ENCODE measurements at regions not wholly inside any gene's neighbourhood (a gene's known extent, or its start where the extent isn't known, plus 50 kb on each side); places are given as distances from the start of the nearest gene placed in this dataset.
"Not testable (repeated sequence)": the region's sequence is repeated elsewhere in the genome, so short reads cannot be mapped to it uniquely, and the experiment has no call there.

DNA sequence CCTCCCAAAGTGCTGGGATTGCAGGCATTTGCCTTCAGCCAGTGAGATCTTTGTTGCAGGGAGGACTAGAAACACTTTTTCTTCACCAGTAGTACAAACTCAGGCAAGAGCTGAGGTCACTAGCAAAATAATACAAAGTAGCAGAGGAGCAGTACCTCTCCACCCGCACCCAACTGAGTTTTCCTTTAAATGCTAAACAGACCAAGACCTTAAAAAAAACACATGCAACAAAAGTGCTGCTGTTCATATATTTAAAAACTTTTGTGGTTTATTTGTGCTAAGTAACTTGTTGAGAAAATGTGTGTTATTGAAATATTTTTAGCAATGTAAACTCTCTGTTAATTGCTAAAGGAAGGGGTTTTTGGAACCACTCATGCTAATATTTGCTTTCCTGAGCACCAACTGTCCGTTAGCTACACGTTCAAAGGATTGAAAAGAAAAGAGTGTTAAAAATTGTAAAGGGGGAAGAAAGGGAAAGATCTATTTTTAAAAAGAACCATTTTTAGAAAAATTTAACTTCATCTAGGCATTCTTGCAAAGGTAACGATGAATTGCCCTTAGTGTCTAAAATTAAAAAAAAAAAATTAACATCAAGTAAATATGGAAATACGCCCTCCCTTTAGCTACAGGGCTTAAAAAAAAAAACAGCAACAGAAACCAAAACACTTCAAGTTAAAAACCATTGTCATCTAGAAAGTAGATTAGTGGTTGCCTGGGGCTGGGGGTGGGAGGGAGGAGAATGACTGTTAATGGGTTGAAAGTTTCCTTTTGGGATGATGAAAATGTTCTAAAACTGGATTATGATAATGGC lies 114.0 kb upstream of the KRAS start:
- Histone ChIP-seq H3K4me3 (ENCODE audit: extremely low read depth, insufficient read depth, low read length, poor library complexity, severe bottlenecking) (no peak overlapping the region), H3K4me1 (ENCODE audit: control insufficient read depth, insufficient read depth, low read length, poor library complexity, severe bottlenecking) (peaks cover 4% of the 10 kb centered on the region), H3K9me3 (ENCODE audit: control insufficient read depth, low read length) (no peaks in the 10 kb centered on the region), H3K36me3 (ENCODE audit: control insufficient read depth, insufficient read depth, low read length) (no peaks in the 10 kb centered on the region), H3K27ac (ENCODE audit: low read depth, low read length, severe bottlenecking) (no peak overlapping the region)
- no CpG with 5 or more reads among the region's 5 CpGs for WGBS, 2 experiments (ENCODE audit: insufficient coverage in 2 of 2)

DNA sequence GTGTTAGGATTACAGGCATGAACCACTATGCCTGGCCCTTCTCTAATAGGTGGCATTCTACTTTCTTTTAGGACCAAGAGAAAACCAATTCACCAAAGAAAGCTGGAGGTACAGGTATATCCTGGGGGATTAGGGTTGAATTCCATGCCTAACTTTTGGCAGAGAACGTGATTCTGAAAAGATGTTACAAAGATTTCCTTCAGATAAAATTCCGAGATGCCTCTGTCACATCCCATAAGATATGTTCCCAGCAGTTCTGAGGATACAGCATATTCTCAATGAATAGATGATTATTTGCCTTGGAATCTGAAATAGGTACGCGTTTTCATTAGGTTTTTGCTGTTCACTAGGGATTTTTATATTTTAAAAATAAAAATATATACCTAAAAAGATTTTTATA lies 111.9 kb upstream of the KRAS start:
- H3K9me3 ChIP-seq (ENCODE audit: control insufficient read depth, low read length), result no peaks in the 10 kb centered on the region
- H3K27ac ChIP-seq (ENCODE audit: low read depth, low read length, severe bottlenecking), result no peak overlapping the region
- peaks cover 4% of the 10 kb centered on the region for H3K4me1 ChIP-seq (ENCODE audit: control insufficient read depth, insufficient read depth, low read length, poor library complexity, severe bottlenecking)
- no peaks in the 10 kb centered on the region for H3K36me3 ChIP-seq (ENCODE audit: control insufficient read depth, insufficient read depth, low read length)
- no peak overlapping the region for H3K4me3 ChIP-seq (ENCODE audit: extremely low read depth, insufficient read depth, low read length, poor library complexity, severe bottlenecking)
- WGBS, 2 experiments (ENCODE audit: insufficient coverage in 2 of 2), result 100% methylated on average over 1 of the region's 4 CpGs; no CpG with 5 or more reads in 1 of the 2 experiments

GRCh38 chr12:25361511-25361910 lies 110.8 kb upstream of the KRAS start:
- WGBS, 2 experiments (ENCODE audit: insufficient coverage in 2 of 2), result 80 to 100% methylated on average over 1 of the region's 2 CpGs
- no peaks in the 10 kb centered on the region for H3K36me3 ChIP-seq (ENCODE audit: control insufficient read depth, insufficient read depth, low read length)
- H3K27ac ChIP-seq (ENCODE audit: low read depth, low read length, severe bottlenecking), result no peak overlapping the region
- H3K4me1 ChIP-seq (ENCODE audit: control insufficient read depth, insufficient read depth, low read length, poor library complexity, severe bottlenecking), result peaks cover 4% of the 10 kb centered on the region
- H3K9me3 ChIP-seq (ENCODE audit: control insufficient read depth, low read length), result no peaks in the 10 kb centered on the region
- no peak overlapping the region for H3K4me3 ChIP-seq (ENCODE audit: extremely low read depth, insufficient read depth, low read length, poor library complexity, severe bottlenecking)

GRCh38 chr12:25357595-25357994 lies 106.9 kb upstream of the KRAS start:
- no peaks in the 10 kb centered on the region for H3K9me3 ChIP-seq (ENCODE audit: control insufficient read depth, low read length)
- no CpG with 5 or more reads among the region's 2 CpGs for WGBS, 2 experiments (ENCODE audit: insufficient coverage in 2 of 2)

DNA sequence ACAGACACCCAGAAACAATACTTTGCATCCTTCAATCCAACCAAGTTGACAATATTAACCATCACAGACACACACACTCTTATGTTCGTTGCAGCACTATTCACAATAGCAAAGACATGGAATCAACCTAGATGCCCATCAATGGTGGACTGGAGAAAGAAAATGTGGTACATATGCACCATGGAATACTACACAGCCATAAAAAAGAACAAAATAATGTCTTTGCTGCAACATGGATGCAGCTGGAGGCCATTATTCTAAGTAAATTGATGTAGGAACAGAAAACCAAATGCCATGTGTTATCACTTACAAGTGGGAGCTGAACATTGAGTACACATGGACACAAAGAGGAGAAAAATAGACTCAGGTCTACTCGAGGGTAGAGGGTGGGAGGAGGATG lies 102.2 kb upstream of the KRAS start:
- no CpG with 5 or more reads among the region's 2 CpGs for WGBS, 2 experiments (ENCODE audit: insufficient coverage in 2 of 2)
- H3K4me1 ChIP-seq (ENCODE audit: control insufficient read depth, insufficient read depth, low read length, poor library complexity, severe bottlenecking), result not testable (repeated sequence)

More at GRCh38 chr12:25357595-25357994, 106.9 kb upstream of the KRAS start:
- Histone ChIP-seq H3K36me3 (ENCODE audit: control insufficient read depth, insufficient read depth, low read length) (no peaks in the 10 kb centered on the region), H3K4me1 (ENCODE audit: control insufficient read depth, insufficient read depth, low read length, poor library complexity, severe bottlenecking) (no peaks in the 10 kb centered on the region), H3K27ac (ENCODE audit: low read depth, low read length, severe bottlenecking) (no peak overlapping the region), H3K4me3 (ENCODE audit: extremely low read depth, insufficient read depth, low read length, poor library complexity, severe bottlenecking) (no peak overlapping the region)

DNA sequence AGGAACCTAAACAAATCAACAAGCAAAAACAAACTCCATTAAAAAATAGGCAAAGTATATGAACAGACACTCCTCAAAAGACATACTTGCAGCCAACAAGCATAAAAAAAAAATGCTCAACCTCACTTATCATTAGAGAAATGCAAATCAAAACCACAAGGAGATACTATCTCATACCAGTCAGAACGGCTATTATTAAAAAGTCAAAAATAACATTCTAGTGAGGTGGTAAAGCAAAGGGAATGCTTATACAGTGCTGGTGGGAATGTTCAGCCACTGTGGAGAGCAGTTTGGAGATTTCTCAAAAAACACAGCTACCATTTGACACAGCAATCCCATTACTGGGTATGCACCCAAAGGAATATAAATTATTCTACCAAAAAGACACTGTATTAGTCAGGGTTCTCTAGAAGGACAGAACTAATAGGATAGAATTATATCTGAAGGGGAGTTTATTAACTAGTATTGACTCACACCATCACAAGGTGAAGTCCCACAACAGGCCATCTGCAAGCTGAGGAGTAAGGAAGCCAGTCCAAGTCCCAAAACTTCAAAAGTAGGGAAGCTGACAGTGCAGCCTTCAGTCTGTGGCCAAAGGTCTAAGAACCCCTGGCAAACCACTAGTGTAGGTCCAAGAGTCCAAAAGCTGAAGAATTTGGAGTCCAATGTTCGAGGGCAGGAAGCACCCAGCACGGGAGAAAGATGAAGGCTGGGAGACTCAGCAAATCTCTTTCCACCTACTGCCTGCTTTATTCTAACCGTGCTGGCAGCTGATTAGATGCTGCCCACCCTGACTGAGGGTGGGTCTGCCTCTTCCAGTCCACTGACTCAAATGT lies 101.6 kb upstream of the KRAS start:
- H3K4me3 ChIP-seq (ENCODE audit: extremely low read depth, insufficient read depth, low read length, poor library complexity, severe bottlenecking), result no peak overlapping the region
- WGBS, 2 experiments (ENCODE audit: insufficient coverage in 2 of 2), result 87 to 93% methylated on average over 3 of the region's 4 CpGs
- no peak overlapping the region for H3K27ac ChIP-seq (ENCODE audit: low read depth, low read length, severe bottlenecking)
- no peaks in the 10 kb centered on the region for H3K4me1 ChIP-seq (ENCODE audit: control insufficient read depth, insufficient read depth, low read length, poor library complexity, severe bottlenecking)
- no peaks in the 10 kb centered on the region for H3K9me3 ChIP-seq (ENCODE audit: control insufficient read depth, low read length)
- H3K36me3 ChIP-seq (ENCODE audit: control insufficient read depth, insufficient read depth, low read length), result no peaks in the 10 kb centered on the region

More for the DNA sequence above, 102.2 kb upstream of the KRAS start:
- not testable (repeated sequence) for H3K27ac ChIP-seq (ENCODE audit: low read depth, low read length, severe bottlenecking); H3K36me3 ChIP-seq (ENCODE audit: control insufficient read depth, insufficient read depth, low read length); H3K9me3 ChIP-seq (ENCODE audit: control insufficient read depth, low read length); H3K4me3 ChIP-seq (ENCODE audit: extremely low read depth, insufficient read depth, low read length, poor library complexity, severe bottlenecking)

- WGBS, 2 experiments (ENCODE audit: insufficient coverage in 2 of 2), result no CpG with 5 or more reads among the region's 1 CpG
- Histone ChIP-seq H3K4me3 (ENCODE audit: extremely low read depth, insufficient read depth, low read length, poor library complexity, severe bottlenecking) (no peak overlapping the region), H3K36me3 (ENCODE audit: control insufficient read depth, insufficient read depth, low read length) (no peaks in the 10 kb centered on the region), H3K27ac (ENCODE audit: low read depth, low read length, severe bottlenecking) (no peak overlapping the region), H3K4me1 (ENCODE audit: control insufficient read depth, insufficient read depth, low read length, poor library complexity, severe bottlenecking) (no peaks in the 10 kb centered on the region), H3K9me3 (ENCODE audit: control insufficient read depth, low read length) (no peaks in the 10 kb centered on the region)
Observed at GRCh38 chr12:25348593-25348895, 97.8 kb upstream of the KRAS start.

DNA sequence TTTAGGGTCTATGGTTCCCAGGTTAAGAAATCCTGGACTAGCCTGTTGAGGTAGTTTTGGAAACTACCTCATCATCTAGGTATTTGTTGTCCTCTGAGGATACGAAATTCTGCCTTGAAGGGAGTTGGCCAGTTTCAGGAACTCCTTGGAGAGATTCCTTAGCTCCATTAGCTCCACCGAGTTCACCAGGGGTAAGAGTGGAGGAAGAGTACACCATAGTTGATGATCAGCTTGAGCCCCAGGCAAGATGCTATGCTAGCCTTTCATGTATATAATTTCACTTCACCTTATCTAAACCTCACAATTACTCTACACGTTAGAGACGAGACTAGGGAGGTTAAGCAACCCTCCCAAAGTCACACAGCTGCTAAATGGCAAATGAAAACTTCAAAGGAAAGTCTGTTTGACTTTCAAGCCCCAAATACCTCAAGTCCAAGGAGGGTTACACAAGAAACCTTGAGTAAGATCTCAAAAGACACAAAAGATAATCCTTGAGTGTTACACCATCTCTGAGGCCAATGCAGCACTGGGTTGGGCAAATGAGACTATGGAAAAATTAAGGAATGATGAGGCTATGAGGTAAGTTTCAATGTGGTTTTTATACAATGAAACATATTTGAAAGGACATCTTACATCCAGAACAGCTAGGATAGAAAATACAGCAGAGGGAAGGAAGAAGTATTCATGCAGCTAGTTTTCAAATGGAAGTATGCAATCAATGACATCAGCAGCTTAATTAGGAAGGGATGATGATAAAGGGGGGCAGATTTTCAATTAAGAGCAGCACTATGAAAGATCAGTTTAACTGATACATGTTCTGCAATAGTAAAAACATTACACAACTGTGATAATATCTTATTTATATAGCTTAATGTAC lies 97.2 kb upstream of the KRAS start:
- Histone ChIP-seq H3K27ac (ENCODE audit: low read depth, low read length, severe bottlenecking) (no peak overlapping the region), H3K4me1 (ENCODE audit: control insufficient read depth, insufficient read depth, low read length, poor library complexity, severe bottlenecking) (no peaks in the 10 kb centered on the region), H3K4me3 (ENCODE audit: extremely low read depth, insufficient read depth, low read length, poor library complexity, severe bottlenecking) (no peak overlapping the region), H3K36me3 (ENCODE audit: control insufficient read depth, insufficient read depth, low read length) (no peaks in the 10 kb centered on the region), H3K9me3 (ENCODE audit: control insufficient read depth, low read length) (no peaks in the 10 kb centered on the region)
- WGBS, 2 experiments (ENCODE audit: insufficient coverage in 2 of 2), result 81% methylated on average over 2 of the region's 4 CpGs; no CpG with 5 or more reads in 1 of the 2 experiments

DNA sequence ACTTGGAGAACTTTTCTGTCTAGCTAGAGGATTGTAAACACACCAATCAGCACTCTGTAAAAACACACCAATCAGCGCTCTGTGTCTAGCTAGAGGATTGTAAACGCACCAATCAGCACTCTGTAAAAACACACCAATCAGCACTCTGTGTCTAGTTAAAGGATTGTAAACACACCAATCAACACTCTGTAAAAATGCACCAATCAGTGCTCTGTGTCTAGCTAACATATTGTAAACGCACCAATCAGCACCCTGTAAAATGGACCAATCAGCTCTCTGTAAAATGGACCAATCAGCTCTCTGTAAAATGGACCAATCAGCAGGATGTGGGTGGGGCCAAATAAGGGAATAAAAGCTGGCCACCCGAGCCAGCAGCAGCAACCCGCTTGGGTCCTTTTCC lies 91.1 kb upstream of the KRAS start:
- not testable (repeated sequence) for H3K36me3 ChIP-seq (ENCODE audit: control insufficient read depth, insufficient read depth, low read length); H3K27ac ChIP-seq (ENCODE audit: low read depth, low read length, severe bottlenecking); H3K4me3 ChIP-seq (ENCODE audit: extremely low read depth, insufficient read depth, low read length, poor library complexity, severe bottlenecking); H3K4me1 ChIP-seq (ENCODE audit: control insufficient read depth, insufficient read depth, low read length, poor library complexity, severe bottlenecking); H3K9me3 ChIP-seq (ENCODE audit: control insufficient read depth, low read length)
- WGBS, 2 experiments (ENCODE audit: insufficient coverage in 2 of 2), result 64% methylated on average over 2 of the region's 5 CpGs; no CpG with 5 or more reads in 1 of the 2 experiments

- Histone ChIP-seq H3K27ac (ENCODE audit: low read depth, low read length, severe bottlenecking) (no peak overlapping the region), H3K36me3 (ENCODE audit: control insufficient read depth, insufficient read depth, low read length) (no peaks in the 10 kb centered on the region), H3K4me1 (ENCODE audit: control insufficient read depth, insufficient read depth, low read length, poor library complexity, severe bottlenecking) (no peaks in the 10 kb centered on the region), H3K9me3 (ENCODE audit: control insufficient read depth, low read length) (no peaks in the 10 kb centered on the region), H3K4me3 (ENCODE audit: extremely low read depth, insufficient read depth, low read length, poor library complexity, severe bottlenecking) (no peak overlapping the region)
- 80% methylated on average over 1 of the region's 3 CpGs; no CpG with 5 or more reads in 1 of the 2 experiments for WGBS, 2 experiments (ENCODE audit: insufficient coverage in 2 of 2)
Observed at GRCh38 chr12:25337916-25338315, 87.2 kb upstream of the KRAS start.

All from mesodermal cell (in vitro differentiated cells).